MM.1S (cell line): ENCODE measurements at regions not wholly inside any gene's neighbourhood (a gene's known extent, or its start where the extent isn't known, plus 50 kb on each side); places are given as distances from the start of the nearest gene placed in this dataset.
"Not testable (repeated sequence)": the region's sequence is repeated elsewhere in the genome, so short reads cannot be mapped to it uniquely, and the experiment has no call there.

Experiments
- DNase-seq: peaks from one replicate; pipeline ENCODE4 v3.0.0-alpha.2; 2015
- H2AFZ ChIP-seq: fragments of 300-600 bp; sonication (generic); 2 replicates; pipeline ENCODE4 v1.6.0; 2016; ENCODE audit warnings: antibody characterized with exemption, low read length
- H3F3A ChIP-seq: fragments of 300-600 bp; sonication (generic); 2 replicates; pipeline ENCODE4 v1.6.1; 2016; ENCODE audit warnings: mild to moderate bottlenecking, antibody characterized with exemption, low read length, moderate library complexity, mixed read lengths; ENCODE audit not compliant: insufficient read depth
- H3K27ac ChIP-seq: fragments of 300-600 bp; sonication (generic); 2 replicates; pipeline ENCODE4 v1.5.1; 2016; ENCODE audit warnings: mild to moderate bottlenecking, low read length
- H3K27me3 ChIP-seq: fragments of 300-600 bp; sonication (generic); replicated peaks from 2 replicates; pipeline ENCODE4 v1.6.0; 2016; ENCODE audit warnings: low read length; ENCODE audit not compliant: insufficient read depth
- H3K36me3 ChIP-seq: fragments of 300-600 bp; sonication (generic); replicated peaks from 2 replicates; pipeline ENCODE4 v1.6.1; 2016; ENCODE audit warnings: mild to moderate bottlenecking, low read length, mixed read lengths; ENCODE audit not compliant: insufficient read depth
- H3K4me1 ChIP-seq: fragments of 300-600 bp; sonication (generic); 2 replicates; pipeline ENCODE4 v1.6.1; 2016; ENCODE audit warnings: low read length, mixed read lengths
- H3K4me2 ChIP-seq: fragments of 300-600 bp; sonication (generic); 2 replicates; pipeline ENCODE4 v1.6.0; 2016; ENCODE audit warnings: low read depth, low read length
- H3K4me3 ChIP-seq: fragments of 300-600 bp; sonication (generic); 2 replicates; pipeline ENCODE4 v1.5.1; 2016; ENCODE audit warnings: low read length, mixed read lengths
- H3K79me2 ChIP-seq: fragments of 300-600 bp; sonication (generic); 2 replicates; pipeline ENCODE4 v1.6.1; 2016; ENCODE audit warnings: mixed run types, low read length, mixed read lengths
- H3K9ac ChIP-seq: fragments of 300-600 bp; sonication (generic); 2 replicates; pipeline ENCODE4 v1.6.1; 2016; ENCODE audit warnings: low read length, mixed read lengths
- H3K9me2 ChIP-seq: fragments of 300-600 bp; sonication (generic); replicated peaks from 2 replicates; pipeline ENCODE4 v1.6.1; 2016; ENCODE audit warnings: mild to moderate bottlenecking, low read length, mixed read lengths; ENCODE audit not compliant: insufficient read depth
- H3K9me3 ChIP-seq: fragments of 300-600 bp; sonication (generic); replicated peaks from 2 replicates; pipeline ENCODE4 v1.6.1; 2016; ENCODE audit warnings: mild to moderate bottlenecking, low read length, mixed read lengths; ENCODE audit not compliant: insufficient read depth
- H4K20me1 ChIP-seq: fragments of 300-600 bp; sonication (generic); 2 replicates; pipeline ENCODE4 v1.6.1; 2016; ENCODE audit warnings: mild to moderate bottlenecking, low read length, moderate library complexity, mixed read lengths; ENCODE audit not compliant: insufficient read depth
- CTCF ChIP-seq: fragments of 300-600 bp; sonication (generic); IDR thresholded peaks from 2 replicates; pipeline ENCODE4 v1.5.1; 2016; ENCODE audit warnings: antibody characterized with exemption, low read length, mixed read lengths
- EZH2 ChIP-seq: fragments of 300-600 bp; sonication (generic); optimal IDR thresholded peaks from 2 replicates; pipeline ENCODE3; 2017; ENCODE audit warnings: low read depth, mild to moderate bottlenecking, antibody characterized with exemption, low read length, mixed read lengths
- EZH2phosphoT487 ChIP-seq: fragments of 300-600 bp; sonication (generic); IDR thresholded peaks from 2 replicates; pipeline ENCODE4 v1.6.1; 2018; ENCODE audit warnings: antibody characterized with exemption, low read length

- Histone ChIP-seq H3K27ac (no peak overlapping the region), H3K9me3 (no peaks in the 10 kb centered on the region), H4K20me1 (no peaks in the 10 kb centered on the region), H3K9me2 (no peaks in the 10 kb centered on the region), H2AFZ (no peak overlapping the region), H3K36me3 (no peaks in the 10 kb centered on the region), H3K4me3 (no peak overlapping the region), H3K4me1 (no peaks in the 10 kb centered on the region), H3F3A (no peaks in the 10 kb centered on the region), H3K27me3 (no peaks in the 10 kb centered on the region), H3K4me2 (no peak overlapping the region), H3K79me2 (no peaks in the 10 kb centered on the region), H3K9ac (no peak overlapping the region)
- TF ChIP-seq CTCF (no peak), EZH2 (no peak), EZH2phosphoT487 (no peak)
- DNase-seq, result no peak
Measured at GRCh38 chr14:78029601-78030372, 140.4 kb upstream of the NRXN3 start.

GRCh38 chr14:78043349-78043748 lies 126.8 kb upstream of the NRXN3 start:
- Histone ChIP-seq H3K4me1 (no peaks in the 10 kb centered on the region), H3K27me3 (no peaks in the 10 kb centered on the region), H3K9me3 (no peaks in the 10 kb centered on the region), H3K9ac (no peak overlapping the region), H3K4me2 (no peak overlapping the region), H3K27ac (no peak overlapping the region), H3K4me3 (no peak overlapping the region), H3K79me2 (no peaks in the 10 kb centered on the region), H4K20me1 (no peaks in the 10 kb centered on the region), H3K36me3 (no peaks in the 10 kb centered on the region), H3F3A (no peaks in the 10 kb centered on the region), H2AFZ (no peak overlapping the region), H3K9me2 (no peaks in the 10 kb centered on the region)
- DNase-seq, result no peak
- TF ChIP-seq EZH2phosphoT487, result no peak
- no peak for TF ChIP-seq EZH2
- no peak for TF ChIP-seq CTCF

GRCh38 chr14:78048120-78048519 lies 122.1 kb upstream of the NRXN3 start:
- Histone ChIP-seq H3F3A (no peaks in the 10 kb centered on the region), H3K4me3 (no peak overlapping the region), H3K27me3 (no peaks in the 10 kb centered on the region), H4K20me1 (no peaks in the 10 kb centered on the region), H3K9me3 (no peaks in the 10 kb centered on the region), H3K4me1 (no peaks in the 10 kb centered on the region), H3K79me2 (no peaks in the 10 kb centered on the region), H3K4me2 (no peak overlapping the region), H3K27ac (no peak overlapping the region), H3K36me3 (no peaks in the 10 kb centered on the region), H3K9me2 (no peaks in the 10 kb centered on the region), H3K9ac (no peak overlapping the region), H2AFZ (no peak overlapping the region)
- TF ChIP-seq EZH2phosphoT487 (no peak), EZH2 (no peak), CTCF (no peak)
- no peak for DNase-seq

GRCh38 chr14:78056890-78057289 lies 113.3 kb upstream of the NRXN3 start:
- not testable (repeated sequence) for H3K4me2 ChIP-seq, H3K36me3 ChIP-seq, H3K27me3 ChIP-seq, H3K4me1 ChIP-seq, H3K9ac ChIP-seq, H3K4me3 ChIP-seq, DNase-seq, H4K20me1 ChIP-seq, H3K9me3 ChIP-seq, H2AFZ ChIP-seq, H3K27ac ChIP-seq, H3K79me2 ChIP-seq, H3F3A ChIP-seq, H3K9me2 ChIP-seq
